ENCODE measurements at regions not wholly inside any gene's neighbourhood (a gene's known extent, or its start where the extent isn't known, plus 50 kb on each side); places are given as distances from the start of the nearest gene placed in this dataset.

DNA sequence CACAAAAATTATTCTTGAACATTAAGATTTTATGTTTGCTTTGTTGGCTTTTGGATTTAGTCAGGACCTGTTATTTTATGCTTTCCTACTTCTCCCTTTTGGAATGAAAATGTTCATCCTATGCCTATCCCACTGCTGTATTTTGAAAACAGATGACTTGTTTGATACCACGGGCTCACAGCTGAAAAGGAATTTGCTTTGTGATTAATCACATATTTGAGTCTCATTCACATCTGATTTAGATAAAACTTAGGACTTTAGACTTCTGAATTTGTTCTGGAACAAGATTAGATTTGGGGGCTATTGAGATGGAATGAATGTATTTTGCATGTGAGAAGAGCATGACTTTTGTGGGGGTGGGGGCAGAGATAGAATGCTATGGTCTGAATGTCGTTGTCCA, 1012.6 kb downstream of the CDH11 start:
- TF ChIP-seq, protein P1, sequence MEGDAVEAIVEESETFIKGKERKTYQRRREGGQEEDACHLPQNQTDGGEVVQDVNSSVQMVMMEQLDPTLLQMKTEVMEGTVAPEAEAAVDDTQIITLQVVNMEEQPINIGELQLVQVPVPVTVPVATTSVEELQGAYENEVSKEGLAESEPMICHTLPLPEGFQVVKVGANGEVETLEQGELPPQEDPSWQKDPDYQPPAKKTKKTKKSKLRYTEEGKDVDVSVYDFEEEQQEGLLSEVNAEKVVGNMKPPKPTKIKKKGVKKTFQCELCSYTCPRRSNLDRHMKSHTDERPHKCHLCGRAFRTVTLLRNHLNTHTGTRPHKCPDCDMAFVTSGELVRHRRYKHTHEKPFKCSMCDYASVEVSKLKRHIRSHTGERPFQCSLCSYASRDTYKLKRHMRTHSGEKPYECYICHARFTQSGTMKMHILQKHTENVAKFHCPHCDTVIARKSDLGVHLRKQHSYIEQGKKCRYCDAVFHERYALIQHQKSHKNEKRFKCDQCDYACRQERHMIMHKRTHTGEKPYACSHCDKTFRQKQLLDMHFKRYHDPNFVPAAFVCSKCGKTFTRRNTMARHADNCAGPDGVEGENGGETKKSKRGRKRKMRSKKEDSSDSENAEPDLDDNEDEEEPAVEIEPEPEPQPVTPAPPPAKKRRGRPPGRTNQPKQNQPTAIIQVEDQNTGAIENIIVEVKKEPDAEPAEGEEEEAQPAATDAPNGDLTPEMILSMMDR (IDR thresholded peaks at IDR 0.05; ENCODE audit: borderline replicate concordance, insufficient read depth, low read depth, low read length) = no peak
- H3K4me3 ChIP-seq (ENCODE audit: low read depth, low read length) = no peak overlapping the region

DNA sequence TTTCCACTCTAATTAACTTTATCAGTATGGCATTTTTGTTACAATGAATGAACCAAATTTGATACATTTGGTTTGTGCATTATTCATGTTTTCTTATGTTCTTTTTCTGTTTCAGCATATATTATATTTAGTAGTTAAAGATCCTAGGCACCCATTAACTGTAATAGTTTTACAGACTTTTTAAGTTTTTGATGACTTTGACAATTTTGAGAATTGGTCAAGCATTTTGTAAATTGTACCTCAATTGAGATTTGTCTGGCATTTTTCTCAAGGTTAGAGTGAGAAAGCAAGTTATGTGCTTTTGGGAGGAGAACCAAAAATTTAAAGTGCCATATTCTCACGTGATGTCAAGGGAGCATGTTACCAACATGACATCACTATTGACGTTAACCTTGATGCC, 1019.2 kb downstream of the CDH11 start:
- H3K4me3 ChIP-seq (ENCODE audit: low read depth, low read length) = no peak overlapping the region
- TF ChIP-seq, protein P1 (IDR thresholded peaks at IDR 0.05; ENCODE audit: borderline replicate concordance, insufficient read depth, low read depth, low read length) = no peak

DNA sequence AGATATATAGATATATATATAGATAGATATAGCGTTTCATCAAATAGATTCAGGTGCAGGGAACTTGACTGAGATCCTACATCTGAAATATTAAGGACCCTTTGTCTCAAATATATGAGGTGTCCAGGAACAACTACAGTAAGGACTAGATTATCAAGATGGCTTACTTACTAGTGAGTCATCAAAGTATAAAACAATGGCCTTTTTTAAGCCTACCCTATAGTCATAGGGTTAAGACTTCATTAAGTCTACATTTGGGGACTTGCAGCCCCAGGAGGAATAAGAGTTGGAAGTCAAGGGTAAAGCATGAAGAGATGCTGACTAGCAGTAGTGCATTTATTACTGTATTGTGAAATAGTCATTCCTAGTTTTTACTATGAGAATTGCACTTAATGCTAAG, 1023.4 kb downstream of the CDH11 start:
- no peak overlapping the region for H3K4me3 ChIP-seq (ENCODE audit: low read depth, low read length)
- TF ChIP-seq, protein P1 (IDR thresholded peaks at IDR 0.05; ENCODE audit: borderline replicate concordance, insufficient read depth, low read depth, low read length) = no peak

DNA sequence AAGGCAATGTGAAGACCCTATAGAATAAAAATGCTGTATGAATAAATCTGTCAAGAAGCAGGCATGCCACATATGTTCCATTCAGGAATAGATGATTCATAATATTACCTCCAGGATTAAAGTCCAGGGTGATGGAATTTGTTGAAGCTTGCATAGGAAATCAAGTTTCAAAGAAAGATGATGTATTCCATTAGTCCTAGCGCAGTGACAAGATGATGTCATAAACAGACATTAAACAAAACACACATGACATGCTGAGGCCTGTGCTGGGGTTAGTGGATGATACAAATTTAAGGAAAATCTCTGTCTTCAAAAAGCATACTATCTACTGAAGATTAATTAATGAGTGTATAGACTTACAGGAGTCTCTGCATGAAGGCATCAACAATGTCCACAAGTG, 1025.2 kb downstream of the CDH11 start:
- no peak overlapping the region for H3K4me3 ChIP-seq (ENCODE audit: low read depth, low read length)
- TF ChIP-seq, protein P1 (IDR thresholded peaks at IDR 0.05; ENCODE audit: borderline replicate concordance, insufficient read depth, low read depth, low read length) = no peak

DNA sequence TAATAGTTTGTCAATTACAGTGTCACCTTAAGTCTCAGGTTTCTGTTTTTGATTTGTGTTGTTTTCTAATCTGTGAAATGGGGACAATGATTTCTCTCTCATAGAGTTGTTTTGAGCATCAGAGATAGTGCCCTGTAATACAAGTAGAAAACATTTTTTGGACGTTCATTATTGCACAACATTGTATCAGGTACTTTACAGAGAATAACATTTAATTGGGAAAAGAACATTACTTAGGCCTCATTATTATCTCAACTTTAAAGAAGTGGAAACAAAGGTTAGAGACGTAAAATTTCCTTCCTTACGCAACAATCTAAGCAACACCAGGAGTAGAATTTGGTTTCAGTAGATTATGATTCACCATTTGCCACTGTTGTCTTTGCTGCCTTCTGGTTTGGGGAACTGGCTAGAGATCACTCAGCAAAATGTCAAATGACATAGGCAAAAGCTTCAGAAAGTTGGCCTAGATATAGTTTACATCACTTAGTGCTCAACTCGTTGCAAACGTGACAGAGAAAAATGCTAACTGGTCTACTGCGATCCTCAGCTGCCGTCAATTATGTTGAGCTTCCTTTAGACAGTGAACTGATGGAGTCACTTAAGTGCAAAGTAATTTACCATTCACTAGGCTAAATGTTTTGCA, 1026.8 kb downstream of the CDH11 start:
- no peak overlapping the region for H3K4me3 ChIP-seq (ENCODE audit: low read depth, low read length)
- TF ChIP-seq, protein P1 (IDR thresholded peaks at IDR 0.05; ENCODE audit: borderline replicate concordance, insufficient read depth, low read depth, low read length) = no peak

DNA sequence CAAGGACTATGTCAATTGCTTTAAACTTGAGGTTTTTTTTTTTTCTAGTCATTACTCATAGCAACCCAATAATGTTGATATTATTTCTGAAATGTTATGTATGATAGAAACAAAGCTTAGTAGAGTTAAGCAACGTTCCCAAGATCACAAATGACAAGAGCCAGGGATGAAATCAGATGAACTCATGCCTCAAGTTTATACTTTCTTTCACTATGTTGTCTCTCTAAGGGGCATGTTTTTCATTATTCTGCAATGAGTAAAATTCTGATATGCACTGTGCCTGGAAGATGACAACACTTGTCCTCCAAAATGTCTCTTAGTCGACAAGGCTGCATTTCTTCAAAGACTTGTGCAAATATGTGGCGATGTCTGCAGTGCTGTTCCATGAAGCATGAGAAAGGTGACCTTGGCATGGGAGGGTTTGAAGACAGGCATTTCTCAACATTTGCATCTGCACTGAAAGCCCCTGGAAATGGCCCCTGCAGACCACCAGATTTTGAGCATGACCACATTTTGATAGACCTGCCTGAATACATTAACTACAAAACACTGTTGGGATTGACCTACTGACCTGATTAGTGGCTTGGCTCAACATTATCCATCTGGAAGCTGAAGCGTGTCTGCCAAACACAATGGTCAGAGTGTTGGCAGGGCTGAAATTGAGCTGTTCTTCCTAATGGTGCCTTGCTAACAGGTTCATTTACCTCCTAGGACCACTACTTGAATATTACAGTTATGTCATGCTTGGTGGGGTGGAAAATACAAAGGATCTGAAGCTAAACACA, 1027.5 kb downstream of the CDH11 start:
- H3K4me3 ChIP-seq (ENCODE audit: low read depth, low read length) = no peak overlapping the region
- TF ChIP-seq, protein P1 (IDR thresholded peaks at IDR 0.05; ENCODE audit: borderline replicate concordance, insufficient read depth, low read depth, low read length) = no peak

DNA sequence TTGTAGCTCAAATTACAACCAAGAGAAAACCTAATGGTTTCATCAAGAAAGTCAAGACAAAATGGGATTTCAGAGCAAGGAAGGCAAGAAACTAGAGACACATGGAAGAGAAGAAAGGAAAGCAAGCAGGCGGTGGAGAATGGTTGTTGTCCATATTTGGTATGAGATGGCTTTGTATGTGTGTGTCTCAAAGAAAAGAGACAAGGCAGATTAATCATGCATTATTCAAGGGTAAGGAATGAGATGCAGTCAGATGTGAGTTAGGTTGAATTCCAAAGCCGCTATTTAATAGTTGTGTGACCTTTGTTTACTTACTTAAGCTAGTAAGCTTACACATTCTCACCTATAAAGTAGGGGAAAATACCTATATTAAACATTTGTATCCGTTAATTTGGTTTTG, 1029.6 kb downstream of the CDH11 start:
- no peak overlapping the region for H3K4me3 ChIP-seq (ENCODE audit: low read depth, low read length)
- TF ChIP-seq, protein P1 (IDR thresholded peaks at IDR 0.05; ENCODE audit: borderline replicate concordance, insufficient read depth, low read depth, low read length) = no peak

Data from GM12875 (cell line).